SJSA1 (cell line): ENCODE measurements at regions not wholly inside any gene's neighbourhood (a gene's known extent, or its start where the extent isn't known, plus 50 kb on each side); places are given as distances from the start of the nearest gene placed in this dataset.

Source experiments
- DNase-seq, 2 experiments: peaks; one replicate each; pipeline ENCODE4 v3.0.0-alpha.2; 2015 to 2020; ENCODE audit warnings: low spot score in 2 of 2, low read depth in 1 of 2
- H3K27ac ChIP-seq: fragments of 250-450 bp; sonication (Bioruptor Pico); 2 replicates; pipeline ENCODE4 v1.5.1; 2020; ENCODE audit warnings: mild to moderate bottlenecking, moderate library complexity
- H3K27me3 ChIP-seq: fragments of 250-450 bp; sonication (Bioruptor Pico); replicated peaks from 2 replicates; pipeline ENCODE4 v1.5.1; 2020; ENCODE audit warnings: mild to moderate bottlenecking, moderate library complexity
- H3K36me3 ChIP-seq: fragments of 250-450 bp; sonication (Bioruptor Pico); 2 replicates; pipeline ENCODE4 v1.5.1; 2020; ENCODE audit warnings: mild to moderate bottlenecking
- H3K4me1 ChIP-seq: fragments of 250-450 bp; sonication (Bioruptor Pico); replicated peaks from 2 replicates; pipeline ENCODE4 v1.6.1; 2021; ENCODE audit warnings: mild to moderate bottlenecking
- H3K4me3 ChIP-seq: fragments of 250-450 bp; sonication (Bioruptor Pico); 2 replicates; pipeline ENCODE4 v1.5.1; 2020; ENCODE audit warnings: mild to moderate bottlenecking
- H3K9me3 ChIP-seq: fragments of 250-450 bp; sonication (Bioruptor Pico); replicated peaks from 2 replicates; pipeline ENCODE4 v1.5.1; 2020; ENCODE audit warnings: mild to moderate bottlenecking

GRCh38 chr2:175450029-175450760 is 268.7 kb upstream of the ATP5MC3 start:
- no peak overlapping the region for H3K27ac ChIP-seq
- H3K4me3 ChIP-seq = no peak overlapping the region
- H3K9me3 ChIP-seq = no peaks in the 10 kb centered on the region
- no peak for DNase-seq
- no peaks in the 10 kb centered on the region for H3K36me3 ChIP-seq
- no peaks in the 10 kb centered on the region for H3K4me1 ChIP-seq
- H3K27me3 ChIP-seq = no peaks in the 10 kb centered on the region

GRCh38 chr2:175449616-175450015 is 268.1 kb upstream of the ATP5MC3 start:
- Histone ChIP-seq H3K4me1 (no peaks in the 10 kb centered on the region), H3K27ac (no peak overlapping the region), H3K9me3 (no peaks in the 10 kb centered on the region), H3K27me3 (no peaks in the 10 kb centered on the region), H3K4me3 (no peak overlapping the region), H3K36me3 (no peaks in the 10 kb centered on the region)
- no peak for DNase-seq

DNA sequence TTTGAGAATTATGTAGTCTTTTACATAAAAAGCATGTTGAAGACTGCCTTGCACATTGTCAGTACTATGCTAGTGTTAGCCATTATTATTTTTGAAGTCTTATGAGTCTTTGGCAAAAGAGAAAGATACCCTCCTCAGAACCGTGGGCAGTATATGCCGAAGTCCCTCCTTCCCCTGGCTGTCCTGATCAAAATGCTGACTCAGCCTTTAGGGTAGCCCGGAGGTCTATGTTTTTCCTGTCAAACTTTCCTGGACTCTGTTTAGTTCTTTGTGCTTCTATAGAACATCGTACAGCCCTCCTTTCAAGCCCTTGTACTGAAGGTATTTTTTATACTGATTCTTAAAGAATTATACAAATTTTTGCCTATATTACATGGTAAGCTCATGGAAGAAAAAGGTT is 264.7 kb upstream of the ATP5MC3 start:
- no peak for DNase-seq
- no peaks in the 10 kb centered on the region for H3K36me3 ChIP-seq
- no peaks in the 10 kb centered on the region for H3K27me3 ChIP-seq
- H3K4me3 ChIP-seq = no peak overlapping the region
- H3K4me1 ChIP-seq = no peaks in the 10 kb centered on the region
- H3K9me3 ChIP-seq = no peaks in the 10 kb centered on the region
- H3K27ac ChIP-seq = no peak overlapping the region

DNA sequence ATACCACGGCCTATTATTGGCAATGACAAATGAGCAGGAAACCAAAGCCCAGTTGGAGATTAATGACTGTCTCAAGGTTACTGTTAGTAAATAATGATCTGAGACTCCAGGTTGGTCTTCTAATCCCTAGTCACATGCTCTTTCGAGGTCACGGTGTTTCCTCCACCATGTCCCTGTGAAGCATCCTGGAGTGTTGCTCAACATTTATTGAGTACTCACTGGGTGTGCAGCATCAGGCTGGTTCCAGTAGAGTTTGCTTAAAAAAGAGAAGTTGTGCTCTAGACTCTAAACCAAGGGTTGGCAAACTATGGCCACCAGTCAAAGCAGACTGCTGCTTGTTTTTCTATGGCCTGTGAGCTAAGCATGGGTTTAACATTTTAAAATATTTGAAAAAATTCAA is 263.8 kb upstream of the ATP5MC3 start:
- no peak overlapping the region for H3K4me3 ChIP-seq
- DNase-seq = no peak
- no peak overlapping the region for H3K27ac ChIP-seq
- H3K4me1 ChIP-seq = no peaks in the 10 kb centered on the region
- no peaks in the 10 kb centered on the region for H3K36me3 ChIP-seq
- H3K9me3 ChIP-seq = no peaks in the 10 kb centered on the region
- no peaks in the 10 kb centered on the region for H3K27me3 ChIP-seq

DNA sequence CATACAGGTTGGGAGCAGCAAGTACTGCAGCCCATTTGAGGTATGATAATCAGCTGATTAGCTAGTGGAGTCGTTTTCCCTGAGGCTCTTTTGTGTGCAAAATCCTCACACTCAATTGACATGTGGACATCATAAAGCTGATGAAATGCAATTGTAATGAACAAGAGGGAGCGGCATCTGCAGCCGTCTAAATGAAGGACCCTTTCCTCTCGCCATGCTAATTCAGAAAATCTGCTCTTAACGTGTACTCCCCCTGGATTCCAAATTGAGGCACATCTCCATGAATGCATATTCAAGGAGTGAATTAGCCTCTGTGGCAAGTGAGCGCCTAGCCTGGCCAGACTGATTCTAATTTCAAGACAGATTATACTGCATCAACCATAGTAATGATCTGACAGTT is 260.9 kb upstream of the ATP5MC3 start:
- H3K4me1 ChIP-seq = no peaks in the 10 kb centered on the region
- DNase-seq = no peak
- no peaks in the 10 kb centered on the region for H3K27me3 ChIP-seq
- no peaks in the 10 kb centered on the region for H3K9me3 ChIP-seq
- H3K27ac ChIP-seq = no peak overlapping the region
- H3K4me3 ChIP-seq = no peak overlapping the region
- no peaks in the 10 kb centered on the region for H3K36me3 ChIP-seq

DNA sequence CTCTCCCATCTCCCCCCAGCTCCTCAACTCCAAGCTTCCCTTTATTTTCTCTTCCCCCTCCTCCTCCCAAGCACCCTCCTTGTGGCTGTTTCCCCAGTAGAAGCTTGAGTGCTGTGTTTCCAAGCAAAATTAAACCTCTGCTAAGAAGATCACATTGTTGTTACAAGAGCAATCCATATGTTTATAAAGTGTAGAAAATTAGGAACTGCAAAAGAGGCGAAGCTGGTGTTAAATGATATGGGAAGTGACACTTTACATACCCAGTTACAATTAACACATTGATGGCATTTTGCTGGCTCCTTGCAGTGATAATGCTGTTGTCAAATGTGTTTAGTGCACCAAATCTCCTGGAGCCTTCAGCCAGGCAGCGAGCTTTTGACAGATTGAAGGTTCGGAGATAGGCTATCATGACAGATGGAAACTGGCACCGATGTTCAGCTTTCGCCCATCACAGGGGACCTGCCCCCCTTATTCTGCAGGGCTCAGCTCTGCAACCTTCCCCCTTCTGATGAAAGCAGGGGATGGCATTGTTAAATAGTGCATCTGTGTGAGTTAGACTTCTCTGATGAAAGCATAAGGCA is 259.8 kb upstream of the ATP5MC3 start:
- no peaks in the 10 kb centered on the region for H3K4me1 ChIP-seq
- H3K4me3 ChIP-seq = no peak overlapping the region
- no peaks in the 10 kb centered on the region for H3K36me3 ChIP-seq
- no peak overlapping the region for H3K27ac ChIP-seq
- no peaks in the 10 kb centered on the region for H3K27me3 ChIP-seq
- no peak for DNase-seq
- H3K9me3 ChIP-seq = no peaks in the 10 kb centered on the region

DNA sequence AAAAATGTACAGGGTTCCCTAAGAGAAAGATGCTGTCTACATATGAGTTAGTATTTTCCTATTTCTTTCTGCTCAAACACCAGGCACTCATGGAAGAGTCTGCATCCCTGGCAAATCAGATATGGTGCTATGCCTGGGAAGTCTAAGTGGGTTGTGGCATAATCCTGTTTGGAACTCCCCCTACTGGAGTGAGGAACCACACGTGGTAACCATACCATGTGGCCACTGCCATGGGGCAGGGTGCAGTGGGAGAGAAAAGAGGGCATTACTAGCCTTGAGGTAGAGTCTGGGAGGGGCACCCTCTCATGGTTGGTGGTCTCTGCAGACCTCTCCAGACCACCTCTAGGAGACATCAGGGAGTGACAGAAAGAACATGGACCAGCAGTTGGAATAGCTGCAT is 257.9 kb upstream of the ATP5MC3 start:
- DNase-seq = no peak
- Histone ChIP-seq H3K9me3 (no peaks in the 10 kb centered on the region), H3K4me1 (no peaks in the 10 kb centered on the region), H3K27me3 (0 out of 2 replicates have a peak, but pooled peaks cover 3% of the 10 kb centered on the region), H3K27ac (no peak overlapping the region), H3K4me3 (no peak overlapping the region), H3K36me3 (no peaks in the 10 kb centered on the region)

DNA sequence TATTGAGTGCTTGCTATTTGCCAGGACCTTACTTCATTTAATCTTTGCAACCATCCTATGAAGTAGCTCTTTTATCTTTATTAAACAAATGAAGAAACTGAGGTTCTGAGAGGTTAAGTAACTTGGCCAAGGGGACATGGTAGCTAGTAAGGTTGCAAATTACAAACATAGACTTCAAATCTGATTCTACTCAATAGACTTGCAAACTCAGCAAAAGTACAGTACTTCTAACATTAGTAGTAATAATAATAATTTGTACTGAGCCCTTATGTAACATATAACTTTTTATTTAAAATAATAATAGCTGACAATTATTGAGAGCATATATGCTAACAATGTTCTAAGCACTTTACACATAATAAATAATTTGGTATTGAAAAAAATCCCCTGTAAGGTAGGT is 255.7 kb upstream of the ATP5MC3 start:
- no peak for DNase-seq
- no peak overlapping the region for H3K4me3 ChIP-seq
- H3K27me3 ChIP-seq = 0 out of 2 replicates have a peak, but pooled peaks cover 5% of the 10 kb centered on the region
- H3K27ac ChIP-seq = no peak overlapping the region
- H3K9me3 ChIP-seq = no peaks in the 10 kb centered on the region
- no peaks in the 10 kb centered on the region for H3K36me3 ChIP-seq
- no peaks in the 10 kb centered on the region for H3K4me1 ChIP-seq

DNA sequence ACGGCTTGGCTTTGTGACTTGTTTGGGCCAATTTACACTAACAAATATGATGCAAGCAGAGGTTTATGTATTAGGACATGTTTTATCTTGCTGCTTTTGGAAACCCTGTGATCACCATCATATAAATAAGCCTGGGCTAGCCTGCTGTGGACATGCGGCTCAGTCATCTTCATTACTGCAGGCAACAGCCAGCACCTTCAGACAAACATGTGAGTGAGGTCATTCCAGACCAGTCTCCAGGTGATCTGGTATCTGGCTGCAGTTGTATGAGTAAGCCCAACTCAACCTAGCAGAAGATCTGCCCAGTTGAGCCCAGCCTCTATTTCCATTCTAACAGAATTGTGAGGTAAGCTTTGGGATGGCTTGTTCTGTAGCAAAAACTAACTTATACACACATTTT is 254.6 kb upstream of the ATP5MC3 start:
- Histone ChIP-seq H3K36me3 (no peaks in the 10 kb centered on the region), H3K9me3 (no peaks in the 10 kb centered on the region), H3K27ac (no peak overlapping the region), H3K4me3 (no peak overlapping the region), H3K27me3 (0 out of 2 replicates have a peak, but pooled peaks cover 5% of the 10 kb centered on the region), H3K4me1 (no peaks in the 10 kb centered on the region)
- DNase-seq = no peak

GRCh38 chr2:175435012-175435411 is 253.5 kb upstream of the ATP5MC3 start:
- H3K4me1 ChIP-seq = no peaks in the 10 kb centered on the region
- H3K9me3 ChIP-seq = no peaks in the 10 kb centered on the region
- H3K36me3 ChIP-seq = no peaks in the 10 kb centered on the region
- H3K4me3 ChIP-seq = no peak overlapping the region
- no peak for DNase-seq
- no peak overlapping the region for H3K27ac ChIP-seq
- H3K27me3 ChIP-seq = 0 out of 2 replicates have a peak, but pooled peaks cover 5% of the 10 kb centered on the region

DNA sequence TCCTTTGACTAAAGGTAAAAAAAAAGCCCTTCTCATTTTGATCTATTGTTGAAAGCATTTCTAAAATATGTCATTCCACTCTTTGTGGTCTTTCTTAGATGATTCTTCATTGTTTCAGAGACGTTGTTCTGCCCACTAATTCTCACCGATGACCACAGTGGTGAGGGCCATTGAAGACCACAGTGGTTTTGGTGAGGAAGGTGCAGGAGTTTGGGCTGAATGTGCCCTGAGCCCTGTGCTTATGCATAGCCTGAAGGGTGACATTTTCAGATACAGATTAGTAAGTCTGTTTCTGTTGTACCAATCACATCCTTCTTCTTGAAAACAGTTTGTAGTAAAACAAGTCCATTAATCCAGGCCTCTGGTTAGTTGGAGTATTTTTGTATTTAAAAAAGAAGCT is 251.3 kb upstream of the ATP5MC3 start:
- Histone ChIP-seq H3K27ac (no peak overlapping the region), H3K9me3 (no peaks in the 10 kb centered on the region), H3K4me3 (no peak overlapping the region), H3K4me1 (no peaks in the 10 kb centered on the region), H3K36me3 (no peaks in the 10 kb centered on the region), H3K27me3 (0 out of 2 replicates have a peak, but pooled peaks cover 5% of the 10 kb centered on the region)
- no peak for DNase-seq

GRCh38 chr2:175432021-175432420 is 250.5 kb upstream of the ATP5MC3 start:
- no peak overlapping the region for H3K27ac ChIP-seq
- H3K4me1 ChIP-seq = no peaks in the 10 kb centered on the region
- 0 out of 2 replicates have a peak, but pooled peaks cover 5% of the 10 kb centered on the region for H3K27me3 ChIP-seq

DNA sequence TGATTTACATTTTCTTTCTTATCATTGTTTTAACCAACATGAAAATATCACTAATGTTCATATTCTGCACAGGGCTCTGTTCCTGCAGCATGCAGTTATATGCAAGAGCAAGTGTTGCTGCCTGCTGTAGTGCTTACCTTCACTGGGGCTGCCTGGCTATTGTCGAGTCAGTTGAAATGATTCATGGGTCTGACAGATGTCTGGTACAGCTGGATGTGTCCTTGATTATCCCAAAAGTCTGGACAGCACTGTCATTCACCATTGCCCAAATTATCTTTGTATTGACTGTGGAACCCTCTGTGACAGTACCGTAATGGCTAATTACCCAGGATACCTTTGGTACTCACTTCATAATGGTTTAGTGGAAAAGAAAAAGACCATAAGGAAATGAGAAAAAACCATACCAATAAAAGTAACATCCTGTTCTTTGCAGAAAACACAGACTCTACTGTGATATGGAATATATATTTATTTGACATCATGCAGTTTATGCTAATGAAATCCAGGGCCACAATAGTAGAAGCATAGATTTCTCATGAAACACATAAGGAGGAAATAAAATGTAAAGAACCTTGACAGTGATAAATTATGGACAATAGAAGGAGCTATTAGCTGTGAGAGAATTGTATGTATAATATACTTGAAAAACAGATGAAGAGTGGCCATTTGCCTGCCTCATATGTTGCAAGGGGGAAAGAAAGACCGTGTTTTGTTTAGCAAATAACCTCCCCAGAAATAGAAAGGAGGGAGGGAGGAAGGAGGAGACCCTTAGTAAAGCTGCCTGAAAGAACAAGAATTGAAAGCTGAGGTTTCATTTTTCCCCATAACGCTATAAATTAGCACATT is 249.8 kb upstream of the ATP5MC3 start:
- H3K9me3 ChIP-seq = no peaks in the 10 kb centered on the region
- H3K36me3 ChIP-seq = no peaks in the 10 kb centered on the region
- H3K4me1 ChIP-seq = no peaks in the 10 kb centered on the region
- H3K27ac ChIP-seq = no peak overlapping the region
- H3K27me3 ChIP-seq = 0 out of 2 replicates have a peak, but pooled peaks cover 5% of the 10 kb centered on the region
- no peak overlapping the region for H3K4me3 ChIP-seq
- no peak for DNase-seq

More at GRCh38 chr2:175432021-175432420, 250.5 kb upstream of the ATP5MC3 start:
- Histone ChIP-seq H3K36me3 (no peaks in the 10 kb centered on the region), H3K9me3 (no peaks in the 10 kb centered on the region), H3K4me3 (no peak overlapping the region)
- DNase-seq = no peak

DNA sequence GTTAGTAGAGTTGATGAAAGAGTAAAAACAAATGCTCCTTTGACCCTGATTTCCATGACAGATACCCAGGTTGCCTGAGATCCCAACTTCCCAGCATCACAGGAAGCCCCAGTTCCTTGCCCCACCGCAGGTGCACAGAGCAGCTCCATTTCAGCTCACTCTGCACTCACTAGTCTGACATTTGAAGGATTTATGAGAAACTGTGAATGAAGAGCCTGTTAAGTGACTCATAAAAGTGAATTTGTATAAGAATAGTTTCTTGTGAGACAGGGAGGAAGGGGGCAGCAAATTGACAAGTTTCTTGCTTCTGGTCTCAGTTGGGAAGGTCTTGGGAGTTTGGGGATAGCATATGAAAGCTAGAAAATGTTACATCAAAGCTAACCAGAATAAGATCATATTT is 248.7 kb upstream of the ATP5MC3 start:
- Histone ChIP-seq H3K4me1 (no peaks in the 10 kb centered on the region), H3K36me3 (no peaks in the 10 kb centered on the region), H3K9me3 (no peaks in the 10 kb centered on the region), H3K27ac (no peak overlapping the region), H3K4me3 (no peak overlapping the region), H3K27me3 (0 out of 2 replicates have a peak, but pooled peaks cover 5% of the 10 kb centered on the region)
- no peak for DNase-seq
